ENCODE measurements at regions not wholly inside any gene's neighbourhood (a gene's known extent, or its start where the extent isn't known, plus 50 kb on each side); places are given as distances from the start of the nearest gene placed in this dataset.

GRCh38 chr16:56012482-56012811, 137.3 kb upstream of the CES5A start:
- Histone ChIP-seq H3K4me3 (ENCODE audit: low read length) (no peak overlapping the region), H3K27me3 (ENCODE audit: control insufficient read depth, insufficient read depth, low read length) (no peaks in the 10 kb centered on the region), H3K27ac (ENCODE audit: low read length) (no peak overlapping the region), H3K4me1 (ENCODE audit: control insufficient read depth, insufficient read depth, low read length) (no peaks in the 10 kb centered on the region), H3K9me3 (ENCODE audit: control insufficient read depth, insufficient read depth, low read length) (no peaks in the 10 kb centered on the region), H3K36me3 (ENCODE audit: control insufficient read depth, insufficient read depth, low read length) (no peaks in the 10 kb centered on the region)
- Mint-ChIP-seq H3K36me3 (no peaks in the 10 kb centered on the region), H3K4me1 (no peaks in the 10 kb centered on the region), H3K4me3 (no peak overlapping the region), H3K27me3 (ENCODE audit: low read depth in 2 of 2) (peaks cover 18 to 20% of the 10 kb centered on the region in 2 donors), H3K27ac (no peak overlapping the region), H3K9me3 (peaks cover 0 to 4% of the 10 kb centered on the region in 2 donors)
- TF ChIP-seq, protein P1, sequence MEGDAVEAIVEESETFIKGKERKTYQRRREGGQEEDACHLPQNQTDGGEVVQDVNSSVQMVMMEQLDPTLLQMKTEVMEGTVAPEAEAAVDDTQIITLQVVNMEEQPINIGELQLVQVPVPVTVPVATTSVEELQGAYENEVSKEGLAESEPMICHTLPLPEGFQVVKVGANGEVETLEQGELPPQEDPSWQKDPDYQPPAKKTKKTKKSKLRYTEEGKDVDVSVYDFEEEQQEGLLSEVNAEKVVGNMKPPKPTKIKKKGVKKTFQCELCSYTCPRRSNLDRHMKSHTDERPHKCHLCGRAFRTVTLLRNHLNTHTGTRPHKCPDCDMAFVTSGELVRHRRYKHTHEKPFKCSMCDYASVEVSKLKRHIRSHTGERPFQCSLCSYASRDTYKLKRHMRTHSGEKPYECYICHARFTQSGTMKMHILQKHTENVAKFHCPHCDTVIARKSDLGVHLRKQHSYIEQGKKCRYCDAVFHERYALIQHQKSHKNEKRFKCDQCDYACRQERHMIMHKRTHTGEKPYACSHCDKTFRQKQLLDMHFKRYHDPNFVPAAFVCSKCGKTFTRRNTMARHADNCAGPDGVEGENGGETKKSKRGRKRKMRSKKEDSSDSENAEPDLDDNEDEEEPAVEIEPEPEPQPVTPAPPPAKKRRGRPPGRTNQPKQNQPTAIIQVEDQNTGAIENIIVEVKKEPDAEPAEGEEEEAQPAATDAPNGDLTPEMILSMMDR (IDR thresholded peaks at IDR 0.05), result no peak
- ATAC-seq, result no peak
- DNase-seq, result no peak
- WGBS (ENCODE audit: insufficient coverage), result 56% methylated on average over 3 of the region's 3 CpGs
- intact Hi-C loops (cut with micrococcal nuclease), result no loop called here

- Histone ChIP-seq H3K27me3 (ENCODE audit: control insufficient read depth, insufficient read depth, low read length) (no peaks in the 10 kb centered on the region), H3K9me3 (ENCODE audit: control insufficient read depth, insufficient read depth, low read length) (no peaks in the 10 kb centered on the region), H3K4me1 (ENCODE audit: control insufficient read depth, insufficient read depth, low read length) (no peaks in the 10 kb centered on the region), H3K4me3 (ENCODE audit: low read length) (no peak overlapping the region), H3K36me3 (ENCODE audit: control insufficient read depth, insufficient read depth, low read length) (no peaks in the 10 kb centered on the region), H3K27ac (ENCODE audit: low read length) (no peak overlapping the region)
- Mint-ChIP-seq H3K36me3 (no peaks in the 10 kb centered on the region), H3K4me1 (no peaks in the 10 kb centered on the region), H3K9me3 (peaks cover 0 to 2% of the 10 kb centered on the region in 2 donors), H3K27me3 (ENCODE audit: low read depth in 2 of 2) (peaks cover 15 to 18% of the 10 kb centered on the region in 2 donors), H3K27ac (no peak overlapping the region), H3K4me3 (no peak overlapping the region)
- DNase-seq (no peak), ATAC-seq (no peak)
- TF ChIP-seq, protein P1 (IDR thresholded peaks at IDR 0.05), result no peak
- 56% methylated on average over 3 of the region's 3 CpGs for WGBS (ENCODE audit: insufficient coverage)
- intact Hi-C loops (cut with micrococcal nuclease), result no loop called here
Observed at GRCh38 chr16:56011808-56012481, 136.8 kb upstream of the CES5A start.

GRCh38 chr16:56005958-56006357, 130.8 kb upstream of the CES5A start:
- ATAC-seq, result no peak
- DNase-seq, result no peak
- H3K27me3 Mint-ChIP-seq (ENCODE audit: low read depth in 2 of 2), result peaks cover 12 to 30% of the 10 kb centered on the region in 2 donors
- H3K4me1 Mint-ChIP-seq, result no peaks in the 10 kb centered on the region
- no peak overlapping the region for H3K27ac Mint-ChIP-seq
- no peaks in the 10 kb centered on the region for H3K36me3 Mint-ChIP-seq
- no peak overlapping the region for H3K27ac ChIP-seq (ENCODE audit: low read length)
- no peaks in the 10 kb centered on the region for H3K9me3 ChIP-seq (ENCODE audit: control insufficient read depth, insufficient read depth, low read length)
- TF ChIP-seq, protein P1 (IDR thresholded peaks at IDR 0.05), result no peak
- intact Hi-C loops (cut with micrococcal nuclease), result no loop called here
- 70% methylated on average over 1 of the region's 1 CpG for WGBS (ENCODE audit: insufficient coverage)
- no peak overlapping the region for H3K4me3 ChIP-seq (ENCODE audit: low read length)
- H3K36me3 ChIP-seq (ENCODE audit: control insufficient read depth, insufficient read depth, low read length), result no peaks in the 10 kb centered on the region
- H3K9me3 Mint-ChIP-seq, result no peaks in the 10 kb centered on the region
- H3K4me3 Mint-ChIP-seq, result no peak overlapping the region
- H3K27me3 ChIP-seq (ENCODE audit: control insufficient read depth, insufficient read depth, low read length), result peaks cover 3% of the 10 kb centered on the region
- H3K4me1 ChIP-seq (ENCODE audit: control insufficient read depth, insufficient read depth, low read length), result no peaks in the 10 kb centered on the region

GRCh38 chr16:55999683-56000082, 124.5 kb upstream of the CES5A start:
- Mint-ChIP-seq H3K27me3 (ENCODE audit: low read depth in 2 of 2) (peaks cover 8 to 52% of the 10 kb centered on the region in 2 donors), H3K4me1 (no peaks in the 10 kb centered on the region), H3K27ac (no peak overlapping the region), H3K4me3 (no peak overlapping the region), H3K36me3 (peaks cover 8% of the 10 kb centered on the region), H3K9me3 (peaks cover 0 to 4% of the 10 kb centered on the region in 2 donors)
- DNase-seq, result no peak
- ATAC-seq, result no peak
- Histone ChIP-seq H3K27me3 (ENCODE audit: control insufficient read depth, insufficient read depth, low read length) (peaks cover 2% of the 10 kb centered on the region), H3K4me3 (ENCODE audit: low read length) (no peak overlapping the region), H3K27ac (ENCODE audit: low read length) (no peak overlapping the region), H3K36me3 (ENCODE audit: control insufficient read depth, insufficient read depth, low read length) (no peaks in the 10 kb centered on the region), H3K4me1 (ENCODE audit: control insufficient read depth, insufficient read depth, low read length) (no peaks in the 10 kb centered on the region), H3K9me3 (ENCODE audit: control insufficient read depth, insufficient read depth, low read length) (no peaks in the 10 kb centered on the region)
- TF ChIP-seq, protein P1 (IDR thresholded peaks at IDR 0.05), result no peak
- intact Hi-C loops (cut with micrococcal nuclease), result no loop called here
- WGBS (ENCODE audit: insufficient coverage), result no CpG with 5 or more reads among the region's 1 CpG
